ENCODE measurements at regions not wholly inside any gene's neighbourhood (a gene's known extent, or its start where the extent isn't known, plus 50 kb on each side); places are given as distances from the start of the nearest gene placed in this dataset.

DNA sequence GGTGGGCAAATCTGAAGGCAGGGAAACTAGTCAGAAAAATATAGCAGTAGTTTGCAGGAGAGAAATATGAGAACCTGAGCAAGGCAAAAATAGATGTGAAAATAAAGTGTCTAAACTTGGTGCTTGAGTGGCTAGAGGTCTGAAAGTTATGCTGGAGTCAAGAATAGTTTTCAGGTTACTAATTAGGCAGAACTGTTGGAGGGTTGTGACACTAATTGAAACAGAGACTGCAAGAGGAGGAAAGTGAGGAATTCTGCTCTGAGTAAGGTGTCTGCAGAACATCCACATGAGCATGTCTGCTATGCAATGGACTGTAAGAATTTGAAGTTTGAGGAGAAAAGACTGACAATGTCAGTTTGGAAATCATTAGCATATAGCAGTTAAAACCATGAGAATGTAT is 444.0 kb upstream of the LRRTM1 start:
- Mint-ChIP-seq H3K27me3 (ENCODE audit: low read depth in 2 of 2) (no peaks in the 10 kb centered on the region), H3K27ac (no peak overlapping the region)

GRCh38 chr2:80737047-80737446 is 432.5 kb upstream of the LRRTM1 start:
- intact Hi-C loops (cut with micrococcal nuclease): no loop called here
- no peak overlapping the region for H3K4me3 ChIP-seq (ENCODE audit: low read length)
- H3K36me3 Mint-ChIP-seq: peaks cover 8% of the 10 kb centered on the region
- H3K27ac ChIP-seq (ENCODE audit: low read length): no peak overlapping the region
- H3K4me1 ChIP-seq (ENCODE audit: control insufficient read depth, insufficient read depth, low read length): no peaks in the 10 kb centered on the region
- no peak overlapping the region for H3K4me3 Mint-ChIP-seq
- H3K9me3 ChIP-seq (ENCODE audit: control insufficient read depth, insufficient read depth, low read length): peaks cover 13% of the 10 kb centered on the region
- no peak for ATAC-seq
- H3K27me3 ChIP-seq (ENCODE audit: control insufficient read depth, insufficient read depth, low read length): no peaks in the 10 kb centered on the region
- no peaks in the 10 kb centered on the region for H3K36me3 ChIP-seq (ENCODE audit: control insufficient read depth, insufficient read depth, low read length)
- no peak for TF ChIP-seq CTCF (IDR thresholded peaks at IDR 0.05)
- WGBS (ENCODE audit: insufficient coverage): 93% methylated on average over 3 of the region's 3 CpGs
- peaks cover 16 to 17% of the 10 kb centered on the region in 2 donors for H3K9me3 Mint-ChIP-seq
- H3K4me1 Mint-ChIP-seq: no peaks in the 10 kb centered on the region
- H3K27ac Mint-ChIP-seq: no peak overlapping the region
- H3K27me3 Mint-ChIP-seq (ENCODE audit: low read depth in 2 of 2): no peaks in the 10 kb centered on the region
- DNase-seq: no peak

More for the DNA sequence above, 444.0 kb upstream of the LRRTM1 start:
- Histone ChIP-seq H3K9me3 (ENCODE audit: control insufficient read depth, insufficient read depth, low read length) (peaks cover 3% of the 10 kb centered on the region), H3K27ac (ENCODE audit: low read length) (no peak overlapping the region), H3K4me3 (ENCODE audit: low read length) (no peak overlapping the region), H3K36me3 (ENCODE audit: control insufficient read depth, insufficient read depth, low read length) (no peaks in the 10 kb centered on the region), H3K27me3 (ENCODE audit: control insufficient read depth, insufficient read depth, low read length) (no peaks in the 10 kb centered on the region), H3K4me1 (ENCODE audit: control insufficient read depth, insufficient read depth, low read length) (no peaks in the 10 kb centered on the region)
- intact Hi-C loops (cut with micrococcal nuclease): no loop called here
- TF ChIP-seq CTCF (IDR thresholded peaks at IDR 0.05): no peak
- Mint-ChIP-seq H3K9me3 (peaks cover 24 to 34% of the 10 kb centered on the region in 2 donors), H3K36me3 (peaks cover 6% of the 10 kb centered on the region), H3K4me1 (no peaks in the 10 kb centered on the region), H3K4me3 (no peak overlapping the region)
- DNase-seq: no peak
- no peak for ATAC-seq

GRCh38 chr2:80725001-80725400 is 420.4 kb upstream of the LRRTM1 start:
- no peak for ATAC-seq
- peaks cover 29% of the 10 kb centered on the region for H3K36me3 Mint-ChIP-seq
- WGBS (ENCODE audit: insufficient coverage): 62% methylated on average over 1 of the region's 1 CpG

More at GRCh38 chr2:80725001-80725400, 420.4 kb upstream of the LRRTM1 start:
- Mint-ChIP-seq H3K4me1 (no peaks in the 10 kb centered on the region), H3K27me3 (ENCODE audit: low read depth in 2 of 2) (no peaks in the 10 kb centered on the region), H3K9me3 (peaks cover 14 to 20% of the 10 kb centered on the region in 2 donors), H3K27ac (no peak overlapping the region), H3K4me3 (no peak overlapping the region)
- Histone ChIP-seq H3K27me3 (ENCODE audit: control insufficient read depth, insufficient read depth, low read length) (no peaks in the 10 kb centered on the region), H3K9me3 (ENCODE audit: control insufficient read depth, insufficient read depth, low read length) (peaks cover 15% of the 10 kb centered on the region), H3K4me3 (ENCODE audit: low read length) (no peak overlapping the region), H3K4me1 (ENCODE audit: control insufficient read depth, insufficient read depth, low read length) (no peaks in the 10 kb centered on the region), H3K36me3 (ENCODE audit: control insufficient read depth, insufficient read depth, low read length) (no peaks in the 10 kb centered on the region), H3K27ac (ENCODE audit: low read length) (no peak overlapping the region)
- no peak for DNase-seq
- intact Hi-C loops (cut with micrococcal nuclease): no loop called here
- TF ChIP-seq CTCF (IDR thresholded peaks at IDR 0.05): no peak

Measured in natural killer cell (primary cell).